OCI-LY3 (cell line): ENCODE measurements at regions not wholly inside any gene's neighbourhood (a gene's known extent, or its start where the extent isn't known, plus 50 kb on each side); places are given as distances from the start of the nearest gene placed in this dataset.

Source experiments
- EZH2phosphoT487 ChIP-seq: fragments of 200-600 bp; shearing (Covaris generic); IDR thresholded peaks from 2 replicates; pipeline ENCODE4 v1.6.1; 2018; ENCODE audit warnings: antibody characterized with exemption, mixed run types, low read depth
- TF ChIP-seq, protein P1 (sequence below): fragments of 200-600, 300-600 bp; sonication (generic); IDR thresholded peaks from 2 replicates; pipeline ENCODE4 v1.5.1; 2014; ENCODE audit warnings: antibody characterized with exemption, low read length, low read depth

DNA sequence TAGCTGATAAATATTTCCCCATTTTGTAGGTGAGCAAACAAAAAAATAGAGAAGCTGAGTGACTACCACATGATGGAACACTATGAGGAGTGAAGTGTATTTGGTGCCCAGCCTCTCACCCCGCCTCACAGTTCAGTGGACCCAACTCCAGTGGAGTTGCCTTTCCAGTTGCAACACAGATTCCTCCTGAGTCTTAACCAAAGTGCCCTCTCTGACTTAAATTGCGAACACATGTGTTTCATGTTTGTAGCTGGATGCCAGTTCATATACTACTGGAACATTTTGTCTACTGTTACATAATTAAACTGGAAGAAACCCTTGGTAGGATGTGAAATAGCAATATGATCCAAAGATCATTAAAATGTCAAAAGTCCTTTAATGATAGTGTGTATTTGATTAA, 448.9 kb downstream of the COL12A1 start:
- TF ChIP-seq, protein P1, sequence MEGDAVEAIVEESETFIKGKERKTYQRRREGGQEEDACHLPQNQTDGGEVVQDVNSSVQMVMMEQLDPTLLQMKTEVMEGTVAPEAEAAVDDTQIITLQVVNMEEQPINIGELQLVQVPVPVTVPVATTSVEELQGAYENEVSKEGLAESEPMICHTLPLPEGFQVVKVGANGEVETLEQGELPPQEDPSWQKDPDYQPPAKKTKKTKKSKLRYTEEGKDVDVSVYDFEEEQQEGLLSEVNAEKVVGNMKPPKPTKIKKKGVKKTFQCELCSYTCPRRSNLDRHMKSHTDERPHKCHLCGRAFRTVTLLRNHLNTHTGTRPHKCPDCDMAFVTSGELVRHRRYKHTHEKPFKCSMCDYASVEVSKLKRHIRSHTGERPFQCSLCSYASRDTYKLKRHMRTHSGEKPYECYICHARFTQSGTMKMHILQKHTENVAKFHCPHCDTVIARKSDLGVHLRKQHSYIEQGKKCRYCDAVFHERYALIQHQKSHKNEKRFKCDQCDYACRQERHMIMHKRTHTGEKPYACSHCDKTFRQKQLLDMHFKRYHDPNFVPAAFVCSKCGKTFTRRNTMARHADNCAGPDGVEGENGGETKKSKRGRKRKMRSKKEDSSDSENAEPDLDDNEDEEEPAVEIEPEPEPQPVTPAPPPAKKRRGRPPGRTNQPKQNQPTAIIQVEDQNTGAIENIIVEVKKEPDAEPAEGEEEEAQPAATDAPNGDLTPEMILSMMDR: no peak
- no peak for TF ChIP-seq EZH2phosphoT487
